ENCODE measurements at regions not wholly inside any gene's neighbourhood (a gene's known extent, or its start where the extent isn't known, plus 50 kb on each side); places are given as distances from the start of the nearest gene placed in this dataset.

- no peak for DNase-seq (ENCODE audit: low spot score)
Measured at GRCh38 chr1:30199563-30199962, 523.8 kb downstream of the MATN1 start.

- DNase-seq (ENCODE audit: low spot score) = no peak
Measured at GRCh38 chr1:30198795-30199403, 524.5 kb downstream of the MATN1 start.

GRCh38 chr1:30198451-30198760, 525.0 kb downstream of the MATN1 start:
- no peak for DNase-seq (ENCODE audit: low spot score)

GRCh38 chr1:30197639-30198450, 525.5 kb downstream of the MATN1 start:
- DNase-seq (ENCODE audit: low spot score) = no peak

GRCh38 chr1:30196872-30197638, 526.3 kb downstream of the MATN1 start:
- DNase-seq (ENCODE audit: low spot score) = no peak

GRCh38 chr1:30196457-30196856, 526.9 kb downstream of the MATN1 start:
- DNase-seq (ENCODE audit: low spot score) = no peak

GRCh38 chr1:30195424-30196134, 527.8 kb downstream of the MATN1 start:
- DNase-seq (ENCODE audit: low spot score) = no peak

- no peak for DNase-seq (ENCODE audit: low spot score)
Measured at GRCh38 chr1:30194741-30195423, 528.5 kb downstream of the MATN1 start.

- no peak for DNase-seq (ENCODE audit: low spot score)
Measured at GRCh38 chr1:30194046-30194619, 529.3 kb downstream of the MATN1 start.

GRCh38 chr1:30192969-30193630, 530.3 kb downstream of the MATN1 start:
- DNase-seq (ENCODE audit: low spot score) = no peak

- peak; percentile 80 for DNase-seq (ENCODE audit: low spot score)
Measured at GRCh38 chr1:30191154-30191702, 532.2 kb downstream of the MATN1 start.

- DNase-seq (ENCODE audit: low spot score) = no peak
Measured at GRCh38 chr1:30190511-30191153, 532.8 kb downstream of the MATN1 start.

- no peak for DNase-seq (ENCODE audit: low spot score)
Measured at GRCh38 chr1:30189818-30190500, 533.4 kb downstream of the MATN1 start.

GRCh38 chr1:30188999-30189398, 534.4 kb downstream of the MATN1 start:
- DNase-seq (ENCODE audit: low spot score) = no peak

- no peak for DNase-seq (ENCODE audit: low spot score)
Measured at GRCh38 chr1:30188329-30188728, 535.1 kb downstream of the MATN1 start.

- no peak for DNase-seq (ENCODE audit: low spot score)
Measured at GRCh38 chr1:30187413-30188023, 535.9 kb downstream of the MATN1 start.

GRCh38 chr1:30186586-30186985, 536.8 kb downstream of the MATN1 start:
- no peak for DNase-seq (ENCODE audit: low spot score)

GRCh38 chr1:30185809-30186208, 537.6 kb downstream of the MATN1 start:
- no peak for DNase-seq (ENCODE audit: low spot score)

- no peak for DNase-seq (ENCODE audit: low spot score)
Measured at GRCh38 chr1:30185313-30185712, 538.1 kb downstream of the MATN1 start.
